SU-DHL-6 (cell line): ENCODE measurements at regions not wholly inside any gene's neighbourhood (a gene's known extent, or its start where the extent isn't known, plus 50 kb on each side); places are given as distances from the start of the nearest gene placed in this dataset.

Experiments used
- CTCF ChIP-seq: fragments of 200-600 bp; sonication (generic); IDR thresholded peaks from one replicate; pipeline ENCODE4 v1.5.1; 2017; ENCODE audit warnings: antibody characterized with exemption, mild to moderate bottlenecking, low read length, moderate library complexity; ENCODE audit not compliant: insufficient read depth, poor library complexity, severe bottlenecking
- EZH2phosphoT487 ChIP-seq: fragments of 200-600 bp; sonication (generic), shearing (Covaris generic); conservative IDR thresholded peaks from 2 replicates; pipeline ENCODE4 v1.6.1; 2018; ENCODE audit warnings: mild to moderate bottlenecking, antibody characterized with exemption, low read length, moderate library complexity, mixed read lengths

- TF ChIP-seq CTCF = no peak
- TF ChIP-seq EZH2phosphoT487 = no peak
Measured at GRCh38 chr6:137936798-137937197, 69.7 kb downstream of the TNFAIP3 start.
